ENCODE measurements at regions not wholly inside any gene's neighbourhood (a gene's known extent, or its start where the extent isn't known, plus 50 kb on each side); places are given as distances from the start of the nearest gene placed in this dataset.

DNA sequence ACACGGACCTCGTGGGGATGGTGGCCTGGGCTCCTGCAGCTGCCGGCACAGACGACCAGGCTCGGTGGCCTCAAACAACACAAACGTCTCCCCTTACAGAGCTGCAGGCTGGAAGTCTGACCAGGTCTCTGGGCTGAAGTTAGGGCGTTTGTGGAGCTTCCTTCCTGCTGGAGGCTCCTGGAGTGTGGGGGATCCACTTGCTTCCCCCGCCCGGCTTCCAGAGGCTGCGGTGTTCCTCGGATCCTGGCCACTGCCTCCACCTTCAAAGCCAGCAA lies 313.5 kb downstream of the CTTN start:
- no peak overlapping the region for H2AFZ ChIP-seq (ENCODE audit: low read depth, low read length, severe bottlenecking)
- no peaks in the 10 kb centered on the region for H3F3A ChIP-seq (ENCODE audit: insufficient read depth)
- no peak for TF ChIP-seq EZH2phosphoT487 (conservative IDR thresholded peaks at IDR 0.05; ENCODE audit: low read length)
- TF ChIP-seq, protein P1, sequence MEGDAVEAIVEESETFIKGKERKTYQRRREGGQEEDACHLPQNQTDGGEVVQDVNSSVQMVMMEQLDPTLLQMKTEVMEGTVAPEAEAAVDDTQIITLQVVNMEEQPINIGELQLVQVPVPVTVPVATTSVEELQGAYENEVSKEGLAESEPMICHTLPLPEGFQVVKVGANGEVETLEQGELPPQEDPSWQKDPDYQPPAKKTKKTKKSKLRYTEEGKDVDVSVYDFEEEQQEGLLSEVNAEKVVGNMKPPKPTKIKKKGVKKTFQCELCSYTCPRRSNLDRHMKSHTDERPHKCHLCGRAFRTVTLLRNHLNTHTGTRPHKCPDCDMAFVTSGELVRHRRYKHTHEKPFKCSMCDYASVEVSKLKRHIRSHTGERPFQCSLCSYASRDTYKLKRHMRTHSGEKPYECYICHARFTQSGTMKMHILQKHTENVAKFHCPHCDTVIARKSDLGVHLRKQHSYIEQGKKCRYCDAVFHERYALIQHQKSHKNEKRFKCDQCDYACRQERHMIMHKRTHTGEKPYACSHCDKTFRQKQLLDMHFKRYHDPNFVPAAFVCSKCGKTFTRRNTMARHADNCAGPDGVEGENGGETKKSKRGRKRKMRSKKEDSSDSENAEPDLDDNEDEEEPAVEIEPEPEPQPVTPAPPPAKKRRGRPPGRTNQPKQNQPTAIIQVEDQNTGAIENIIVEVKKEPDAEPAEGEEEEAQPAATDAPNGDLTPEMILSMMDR (IDR thresholded peaks at IDR 0.05; ENCODE audit: insufficient read depth, low read length, poor library complexity, severe bottlenecking): no peak
- H3K27ac ChIP-seq (ENCODE audit: low read depth, low read length): no peak overlapping the region
- H3K4me2 ChIP-seq (ENCODE audit: low read depth, low read length, poor library complexity, severe bottlenecking): no peak overlapping the region
- no peaks in the 10 kb centered on the region for H3K36me3 ChIP-seq (ENCODE audit: low read length)
- H3K27me3 ChIP-seq (ENCODE audit: low read length): no peaks in the 10 kb centered on the region
- no peaks in the 10 kb centered on the region for H3K9me2 ChIP-seq (replicated peaks; ENCODE audit: insufficient read depth, low read length)
- H3K79me2 ChIP-seq (ENCODE audit: insufficient read depth, low read length): no peaks in the 10 kb centered on the region
- no peaks in the 10 kb centered on the region for H3K9me3 ChIP-seq (ENCODE audit: insufficient read depth, low read length)
- no peaks in the 10 kb centered on the region for H4K20me1 ChIP-seq (ENCODE audit: low read depth, low read length)
- H3K9ac ChIP-seq (ENCODE audit: low read length): no peak overlapping the region
- H3K4me3 ChIP-seq (ENCODE audit: insufficient read depth, low read length, poor library complexity, severe bottlenecking): no peak overlapping the region

DNA sequence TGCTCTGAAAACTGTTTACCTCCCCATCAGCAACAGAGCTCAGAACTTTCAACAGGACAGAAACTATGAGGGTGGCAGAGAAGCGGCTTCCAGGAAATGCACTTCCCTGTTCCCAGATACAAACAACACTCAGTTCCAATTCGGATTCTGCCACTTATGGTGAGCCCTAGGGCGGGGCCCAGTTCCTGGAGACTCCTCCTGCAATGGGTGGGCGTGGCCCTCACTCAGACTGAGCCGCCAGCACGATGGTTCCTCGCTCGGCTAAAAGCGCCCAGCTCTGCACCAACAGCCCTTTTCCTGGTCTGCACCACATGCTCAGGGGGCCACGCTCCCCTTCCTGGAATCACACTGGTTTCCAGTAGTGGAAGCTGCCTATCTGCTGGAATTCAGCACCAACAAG lies 314.1 kb downstream of the CTTN start:
- no peaks in the 10 kb centered on the region for H3K9me3 ChIP-seq (ENCODE audit: insufficient read depth, low read length)
- TF ChIP-seq EZH2phosphoT487 (conservative IDR thresholded peaks at IDR 0.05; ENCODE audit: low read length): no peak
- TF ChIP-seq, protein P1 (IDR thresholded peaks at IDR 0.05; ENCODE audit: insufficient read depth, low read length, poor library complexity, severe bottlenecking): no peak
- no peaks in the 10 kb centered on the region for H3K36me3 ChIP-seq (ENCODE audit: low read length)
- no peak overlapping the region for H2AFZ ChIP-seq (ENCODE audit: low read depth, low read length, severe bottlenecking)
- no peak overlapping the region for H3K4me2 ChIP-seq (ENCODE audit: low read depth, low read length, poor library complexity, severe bottlenecking)
- no peaks in the 10 kb centered on the region for H3F3A ChIP-seq (ENCODE audit: insufficient read depth)
- no peaks in the 10 kb centered on the region for H3K9me2 ChIP-seq (replicated peaks; ENCODE audit: insufficient read depth, low read length)
- no peak overlapping the region for H3K9ac ChIP-seq (ENCODE audit: low read length)
- H3K27ac ChIP-seq (ENCODE audit: low read depth, low read length): no peak overlapping the region
- H3K4me3 ChIP-seq (ENCODE audit: insufficient read depth, low read length, poor library complexity, severe bottlenecking): no peak overlapping the region
- no peaks in the 10 kb centered on the region for H3K79me2 ChIP-seq (ENCODE audit: insufficient read depth, low read length)
- H3K27me3 ChIP-seq (ENCODE audit: low read length): no peaks in the 10 kb centered on the region
- no peaks in the 10 kb centered on the region for H4K20me1 ChIP-seq (ENCODE audit: low read depth, low read length)

DNA sequence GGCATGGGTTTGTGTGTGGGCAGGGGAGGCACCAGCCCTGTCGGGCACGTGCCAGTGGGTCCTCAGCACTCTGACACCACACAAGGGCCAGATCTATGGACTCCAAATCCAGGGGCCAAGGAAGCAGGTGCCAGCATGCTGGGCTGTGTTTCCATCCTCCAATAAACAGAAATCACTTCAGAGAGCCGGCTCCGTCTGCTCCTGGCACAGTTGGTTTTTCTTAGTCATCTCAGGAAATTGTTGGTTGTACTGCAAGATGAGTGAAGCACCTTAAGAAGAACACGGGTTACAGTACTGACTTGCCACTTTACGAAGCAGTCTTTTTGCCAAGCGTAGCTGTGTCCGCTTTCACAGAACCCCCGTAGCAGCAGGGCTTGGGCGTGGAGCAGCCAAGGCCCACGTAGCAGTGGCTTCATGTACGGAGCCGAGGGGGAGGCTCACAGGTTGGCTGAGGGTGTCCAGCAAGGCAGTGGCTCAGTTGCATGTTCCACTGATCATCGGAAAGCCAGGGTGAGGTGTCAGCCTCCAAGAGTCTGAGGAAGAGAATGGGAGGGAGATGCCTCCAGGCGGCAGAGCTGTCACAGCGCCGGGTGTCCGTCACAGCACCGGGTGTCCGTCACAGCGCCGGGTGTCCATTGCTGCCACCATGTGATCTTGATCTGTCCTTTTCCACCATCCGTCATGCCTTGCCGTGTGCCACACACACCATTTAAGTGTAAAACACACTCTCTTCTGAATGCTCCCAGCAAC lies 314.9 kb downstream of the CTTN start:
- no peak overlapping the region for H3K9ac ChIP-seq (ENCODE audit: low read length)
- no peaks in the 10 kb centered on the region for H3K36me3 ChIP-seq (ENCODE audit: low read length)
- no peak for TF ChIP-seq EZH2phosphoT487 (conservative IDR thresholded peaks at IDR 0.05; ENCODE audit: low read length)
- TF ChIP-seq, protein P1 (IDR thresholded peaks at IDR 0.05; ENCODE audit: insufficient read depth, low read length, poor library complexity, severe bottlenecking): no peak
- H3K4me3 ChIP-seq (ENCODE audit: insufficient read depth, low read length, poor library complexity, severe bottlenecking): no peak overlapping the region
- no peak overlapping the region for H3K27ac ChIP-seq (ENCODE audit: low read depth, low read length)
- H3K4me2 ChIP-seq (ENCODE audit: low read depth, low read length, poor library complexity, severe bottlenecking): no peak overlapping the region
- H3K9me3 ChIP-seq (ENCODE audit: insufficient read depth, low read length): no peaks in the 10 kb centered on the region
- H3K9me2 ChIP-seq (replicated peaks; ENCODE audit: insufficient read depth, low read length): no peaks in the 10 kb centered on the region
- no peaks in the 10 kb centered on the region for H3K79me2 ChIP-seq (ENCODE audit: insufficient read depth, low read length)
- no peaks in the 10 kb centered on the region for H3K27me3 ChIP-seq (ENCODE audit: low read length)
- H4K20me1 ChIP-seq (ENCODE audit: low read depth, low read length): no peaks in the 10 kb centered on the region
- no peak overlapping the region for H2AFZ ChIP-seq (ENCODE audit: low read depth, low read length, severe bottlenecking)
- no peaks in the 10 kb centered on the region for H3F3A ChIP-seq (ENCODE audit: insufficient read depth)
